ENCODE measurements at regions not wholly inside any gene's neighbourhood (a gene's known extent, or its start where the extent isn't known, plus 50 kb on each side); places are given as distances from the start of the nearest gene placed in this dataset.
A peak's percentile ranks its signal among the peaks of the same experiment; 100 is the strongest.

DNA sequence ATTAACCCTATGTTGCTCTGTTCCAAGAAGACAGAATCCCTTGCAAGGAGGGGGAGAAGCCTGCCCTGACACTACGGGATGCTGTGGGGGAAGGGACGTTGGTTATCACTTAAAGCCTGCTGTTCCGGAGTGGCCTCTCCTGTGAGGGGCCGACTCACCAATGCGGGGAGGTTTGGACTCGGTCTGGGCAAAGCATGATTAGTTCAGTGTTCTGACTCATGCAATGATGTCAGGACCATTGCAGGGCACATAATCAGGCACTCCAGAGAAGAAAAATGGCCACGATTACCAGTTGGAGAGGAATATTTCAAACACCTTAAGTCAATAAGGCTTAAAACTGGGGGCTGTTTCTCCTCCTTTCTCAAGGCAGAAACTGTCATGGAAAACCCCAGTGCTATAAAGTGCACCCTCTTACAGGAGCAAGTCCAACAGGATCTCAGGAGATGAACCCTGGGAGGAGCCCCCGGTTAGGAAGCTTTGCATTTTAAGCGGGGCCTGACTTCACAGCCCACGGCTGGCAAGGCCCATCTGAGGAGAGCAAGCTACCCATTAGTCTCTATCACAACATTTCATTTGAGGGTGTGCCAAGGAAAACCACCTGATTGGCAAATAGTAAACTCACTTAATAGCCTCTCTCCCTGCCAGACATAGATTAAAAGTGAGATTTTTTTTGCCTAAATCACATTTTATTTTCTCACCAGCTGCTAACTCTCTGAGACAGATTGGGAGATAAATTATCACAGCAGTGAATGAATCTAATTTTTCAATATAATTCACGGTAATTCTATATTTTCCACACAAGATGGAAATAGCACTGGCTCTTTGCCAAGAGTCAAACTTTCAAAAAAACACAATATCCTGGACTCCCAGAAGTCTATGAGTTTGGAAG lies 202.5 kb downstream of the C1orf94 start:
- Histone ChIP-seq H2AFZ (ENCODE audit: low read depth, low read length) (peak overlapping the region; percentile 86), H3K4me1 (replicated peaks in 1 of 2; ENCODE audit: control insufficient read depth in 2 of 2, insufficient read depth in 2 of 2, low read length in 2 of 2) (peaks cover 0 to 10% of the 10 kb centered on the region in 2 experiments; a peak in 2 of 5 replicates), H3K9me1 (ENCODE audit: control insufficient read depth, insufficient read depth, low read length) (no peaks in the 10 kb centered on the region), H3K36me3 (ENCODE audit: control insufficient read depth, insufficient read depth, low read length) (no peaks in the 10 kb centered on the region), H3K4me3 (no peak overlapping the region), H4K20me1 (replicated peaks; ENCODE audit: control insufficient read depth, insufficient read depth, low read length) (no peaks in the 10 kb centered on the region), H3K9me3 (replicated peaks; ENCODE audit: control insufficient read depth, insufficient read depth, low read depth, low read length) (no peaks in the 10 kb centered on the region; the same call in 1 of the 2 replicates), H3K27ac (ENCODE audit: extremely low read depth, low read depth, low read length) (peak overlapping the region; percentile 71; the same call in 2 of the 3 replicates), H3K79me2 (ENCODE audit: control insufficient read depth, insufficient read depth, low read length) (no peaks in the 10 kb centered on the region), H3K4me2 (ENCODE audit: insufficient read depth, low read length) (peak overlapping the region; percentile 50), H3K27me3 (ENCODE audit: control insufficient read depth in 2 of 2, insufficient read depth in 2 of 2, low read length in 2 of 2) (no peaks in the 10 kb centered on the region), H3K9ac (ENCODE audit: insufficient read depth in 1 of 2, low read depth in 2 of 2, low read length in 2 of 2) (peak overlapping the region in 1 of 2 experiments; percentile 53; a peak in 1 of 4 replicates)
- intact Hi-C loops (cut with micrococcal nuclease) (no loop called here), in situ Hi-C loops (cut with MboI) (no loop called here)
- DNase-seq (ENCODE audit: extremely low read depth in 1 of 4, low spot score in 3 of 4) (peak; percentile 64 to 83 (median 76)), FAIRE-seq (peak; percentile 98), ATAC-seq (peak; percentile 92)
- WGBS (ENCODE audit: insufficient coverage, low coverage, missing lambda C conversion rate) = 3% methylated on average over 11 of the region's 11 CpGs
- CTCF ChIA-PET (ENCODE audit: low intra/inter-chr PET ratio) = no interaction called here
- no TSS peak for BruUV-seq (replicated peaks)
- POLR2A ChIA-PET = interaction anchor here (0.6 kb wide), 1 partner anchor 842 kb away, joined by 4 read pairs; no protein-coding TSS in a partner anchor
- TF ChIP-seq SMARCE1 (IDR thresholded peaks at IDR 0.05) = peak; percentile 73
- TF ChIP-seq ZSCAN32 (CRISPR knock-in tag; IDR thresholded peaks at IDR 0.05) = no peak
- peak; percentile 82 for TF ChIP-seq TCF3 (CRISPR knock-in tag; IDR thresholded peaks at IDR 0.05)
- TF ChIP-seq, protein P1, sequence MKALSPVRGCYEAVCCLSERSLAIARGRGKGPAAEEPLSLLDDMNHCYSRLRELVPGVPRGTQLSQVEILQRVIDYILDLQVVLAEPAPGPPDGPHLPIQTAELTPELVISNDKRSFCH (CRISPR knock-in tag; IDR thresholded peaks at IDR 0.05) = no peak
- TF ChIP-seq, protein P1 (tag; IDR thresholded peaks at IDR 0.05) = no peak
- no peak for TF ChIP-seq HMG20B (CRISPR knock-in tag; IDR thresholded peaks at IDR 0.05)
- TF ChIP-seq CBFA2T2 (conservative IDR thresholded peaks at IDR 0.05) = peak; percentile 86
- peak; percentile 67; the same call in 1 of the 2 replicates for TF ChIP-seq EP300 (IDR thresholded peaks at IDR 0.05; ENCODE audit: low read length)
- TF ChIP-seq KAT8 (IDR thresholded peaks at IDR 0.05; ENCODE audit: low read depth) = no peak
- TF ChIP-seq FIP1L1 (IDR thresholded peaks at IDR 0.05; ENCODE audit: low read depth, low read length, poor library complexity, severe bottlenecking) = no peak
- TF ChIP-seq LEF1 (IDR thresholded peaks at IDR 0.05) = 0 out of 2 replicates have a peak, but pooled peaks have one; percentile 47
- TF ChIP-seq BRF1 (IDR thresholded peaks at IDR 0.05; ENCODE audit: borderline replicate concordance, extremely low read depth, insufficient read length) = no peak
- TF ChIP-seq ZNF76 (CRISPR knock-in tag; IDR thresholded peaks at IDR 0.05; ENCODE audit: borderline replicate concordance) = no peak
- TF ChIP-seq ARHGAP35 (IDR thresholded peaks at IDR 0.05; ENCODE audit: partially characterized antibody) = no peak
- peak; percentile 84 for TF ChIP-seq TEAD4 (IDR thresholded peaks at IDR 0.05; ENCODE audit: low read length)
- no peak for TF ChIP-seq TEAD4 (CRISPR knock-in tag; IDR thresholded peaks at IDR 0.05; ENCODE audit: borderline replicate concordance)
- TF ChIP-seq, protein P2, sequence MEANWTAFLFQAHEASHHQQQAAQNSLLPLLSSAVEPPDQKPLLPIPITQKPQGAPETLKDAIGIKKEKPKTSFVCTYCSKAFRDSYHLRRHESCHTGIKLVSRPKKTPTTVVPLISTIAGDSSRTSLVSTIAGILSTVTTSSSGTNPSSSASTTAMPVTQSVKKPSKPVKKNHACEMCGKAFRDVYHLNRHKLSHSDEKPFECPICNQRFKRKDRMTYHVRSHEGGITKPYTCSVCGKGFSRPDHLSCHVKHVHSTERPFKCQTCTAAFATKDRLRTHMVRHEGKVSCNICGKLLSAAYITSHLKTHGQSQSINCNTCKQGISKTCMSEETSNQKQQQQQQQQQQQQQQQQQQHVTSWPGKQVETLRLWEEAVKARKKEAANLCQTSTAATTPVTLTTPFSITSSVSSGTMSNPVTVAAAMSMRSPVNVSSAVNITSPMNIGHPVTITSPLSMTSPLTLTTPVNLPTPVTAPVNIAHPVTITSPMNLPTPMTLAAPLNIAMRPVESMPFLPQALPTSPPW (CRISPR knock-in tag; IDR thresholded peaks at IDR 0.05) = peak; percentile 88
- TF ChIP-seq KDM1A (IDR thresholded peaks at IDR 0.05) = peak; percentile 3 to 16; a peak in 1 of 4 replicates
- no peak for TF ChIP-seq ZZZ3 (IDR thresholded peaks at IDR 0.05)
- TF ChIP-seq NFATC3 (IDR thresholded peaks at IDR 0.05) = no peak
- TF ChIP-seq ZNF584 (CRISPR knock-in tag; IDR thresholded peaks at IDR 0.05; ENCODE audit: low read depth) = 0 out of 2 replicates have a peak, but pooled peaks have one; percentile 67
- peak; percentile 46; the same call in 1 of the 2 replicates for TF ChIP-seq RNF2 (IDR thresholded peaks at IDR 0.05)

Measured in K562 (cell line).